ENCODE measurements at regions not wholly inside any gene's neighbourhood (a gene's known extent, or its start where the extent isn't known, plus 50 kb on each side); places are given as distances from the start of the nearest gene placed in this dataset.

DNA sequence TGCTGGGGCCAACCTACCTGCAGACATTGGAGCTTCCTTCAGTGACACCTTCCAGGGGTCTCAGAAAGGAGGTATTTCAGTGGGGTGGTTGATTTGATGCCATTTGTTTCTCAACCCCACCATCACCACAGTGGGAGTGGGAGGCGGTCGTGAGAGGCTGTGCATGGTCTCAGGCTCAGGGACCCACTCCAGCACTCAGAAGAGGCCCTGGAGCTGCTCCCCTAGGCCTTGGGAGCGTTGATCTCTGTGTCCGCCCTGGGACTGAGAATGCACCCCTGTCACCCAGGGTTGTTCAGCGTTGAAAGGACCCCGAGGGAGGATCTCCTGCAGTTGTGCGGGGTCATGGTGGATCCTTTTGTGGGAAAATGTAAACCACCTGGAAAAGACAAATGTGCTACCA is 410.6 kb downstream of the GLRX3 start:
- Histone ChIP-seq H3K4me3 (no peak overlapping the region), H3K4me1 (no peaks in the 10 kb centered on the region), H3K27ac (no peak overlapping the region), H3K4me2 (no peak overlapping the region), H3K9me3 (no peaks in the 10 kb centered on the region)
- DNase-seq (ENCODE audit: low read depth in 1 of 2, low spot score in 1 of 2), result no peak
- CTCF ChIA-PET, result no interaction called here
- ATAC-seq, result no peak
- FAIRE-seq, result no peak
- POLR2A ChIA-PET, result no interaction called here
- 0% methylated on average over 2 of the region's 7 CpGs for WGBS (ENCODE audit: missing lambda C conversion rate)
- TF ChIP-seq RCOR1 (IDR thresholded peaks at IDR 0.05; ENCODE audit: low read depth, low read length) (no peak), NR3C1 (IDR thresholded peaks at IDR 0.05) (no peak), EHF (CRISPR knock-in tag; IDR thresholded peaks at IDR 0.05) (no peak), CBX2 (IDR thresholded peaks at IDR 0.05; ENCODE audit: borderline replicate concordance, low read depth) (no peak), CHD2 (IDR thresholded peaks at IDR 0.05; ENCODE audit: low read length, partially characterized antibody) (no peak), MAFK (IDR thresholded peaks at IDR 0.05; ENCODE audit: partially characterized antibody) (no peak), ZC3H11A (IDR thresholded peaks at IDR 0.05) (no peak), POLR2A (IDR thresholded peaks at IDR 0.05; ENCODE audit: low read length) (no peak), HOXA7 (CRISPR knock-in tag; IDR thresholded peaks at IDR 0.05) (no peak), EP300 (IDR thresholded peaks at IDR 0.05) (no peak), RNF2 (IDR thresholded peaks at IDR 0.05; ENCODE audit: borderline replicate concordance, low read depth) (no peak)
- TF ChIP-seq, protein P1, sequence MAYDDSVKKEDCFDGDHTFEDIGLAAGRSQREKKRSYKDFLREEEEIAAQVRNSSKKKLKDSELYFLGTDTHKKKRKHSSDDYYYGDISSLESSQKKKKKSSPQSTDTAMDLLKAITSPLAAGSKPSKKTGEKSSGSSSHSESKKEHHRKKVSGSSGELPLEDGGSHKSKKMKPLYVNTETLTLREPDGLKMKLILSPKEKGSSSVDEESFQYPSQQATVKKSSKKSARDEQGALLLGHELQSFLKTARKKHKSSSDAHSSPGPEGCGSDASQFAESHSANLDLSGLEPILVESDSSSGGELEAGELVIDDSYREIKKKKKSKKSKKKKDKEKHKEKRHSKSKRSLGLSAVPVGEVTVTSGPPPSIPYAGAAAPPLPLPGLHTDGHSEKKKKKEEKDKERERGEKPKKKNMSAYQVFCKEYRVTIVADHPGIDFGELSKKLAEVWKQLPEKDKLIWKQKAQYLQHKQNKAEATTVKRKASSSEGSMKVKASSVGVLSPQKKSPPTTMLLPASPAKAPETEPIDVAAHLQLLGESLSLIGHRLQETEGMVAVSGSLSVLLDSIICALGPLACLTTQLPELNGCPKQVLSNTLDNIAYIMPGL (CRISPR knock-in tag; IDR thresholded peaks at IDR 0.05; ENCODE audit: borderline replicate concordance), result no peak
- TF ChIP-seq, protein P2, sequence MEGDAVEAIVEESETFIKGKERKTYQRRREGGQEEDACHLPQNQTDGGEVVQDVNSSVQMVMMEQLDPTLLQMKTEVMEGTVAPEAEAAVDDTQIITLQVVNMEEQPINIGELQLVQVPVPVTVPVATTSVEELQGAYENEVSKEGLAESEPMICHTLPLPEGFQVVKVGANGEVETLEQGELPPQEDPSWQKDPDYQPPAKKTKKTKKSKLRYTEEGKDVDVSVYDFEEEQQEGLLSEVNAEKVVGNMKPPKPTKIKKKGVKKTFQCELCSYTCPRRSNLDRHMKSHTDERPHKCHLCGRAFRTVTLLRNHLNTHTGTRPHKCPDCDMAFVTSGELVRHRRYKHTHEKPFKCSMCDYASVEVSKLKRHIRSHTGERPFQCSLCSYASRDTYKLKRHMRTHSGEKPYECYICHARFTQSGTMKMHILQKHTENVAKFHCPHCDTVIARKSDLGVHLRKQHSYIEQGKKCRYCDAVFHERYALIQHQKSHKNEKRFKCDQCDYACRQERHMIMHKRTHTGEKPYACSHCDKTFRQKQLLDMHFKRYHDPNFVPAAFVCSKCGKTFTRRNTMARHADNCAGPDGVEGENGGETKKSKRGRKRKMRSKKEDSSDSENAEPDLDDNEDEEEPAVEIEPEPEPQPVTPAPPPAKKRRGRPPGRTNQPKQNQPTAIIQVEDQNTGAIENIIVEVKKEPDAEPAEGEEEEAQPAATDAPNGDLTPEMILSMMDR (IDR thresholded peaks at IDR 0.05), result no peak
- TF ChIP-seq, protein P3, sequence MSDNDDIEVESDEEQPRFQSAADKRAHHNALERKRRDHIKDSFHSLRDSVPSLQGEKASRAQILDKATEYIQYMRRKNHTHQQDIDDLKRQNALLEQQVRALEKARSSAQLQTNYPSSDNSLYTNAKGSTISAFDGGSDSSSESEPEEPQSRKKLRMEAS (IDR thresholded peaks at IDR 0.05), result no peak

DNA sequence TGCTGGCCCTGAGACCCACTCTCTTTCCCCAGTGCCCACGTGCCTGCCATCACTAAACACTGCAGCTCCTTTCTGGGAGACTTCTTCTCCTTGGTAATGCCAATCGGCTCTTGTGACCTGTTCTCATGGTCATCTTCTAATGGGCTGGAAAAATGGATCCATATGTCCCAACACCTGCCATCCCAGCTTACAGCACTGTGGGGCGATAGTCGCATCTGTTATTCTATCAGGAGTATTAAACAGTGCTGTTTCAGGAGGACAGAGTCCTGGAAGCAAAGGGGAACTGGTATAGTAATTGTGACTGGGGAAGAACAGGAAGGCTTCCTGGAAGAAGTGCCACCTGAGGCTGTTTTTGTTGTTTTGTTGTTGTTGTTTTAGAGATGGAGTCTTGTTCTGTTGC is 411.2 kb downstream of the GLRX3 start:
- POLR2A ChIA-PET, result no interaction called here
- 0 out of 5 replicates have a peak, but pooled peaks of 1 of the 2 experiments have one; percentile 20 for TF ChIP-seq RAD21 (conservative IDR thresholded peaks at IDR 0.05 in 1 of 2, IDR thresholded peaks at IDR 0.05 in 1 of 2)
- no peak for TF ChIP-seq MAZ (IDR thresholded peaks at IDR 0.05; ENCODE audit: borderline replicate concordance, low read depth, low read length)
- H3K4me1 ChIP-seq, result no peaks in the 10 kb centered on the region
- 2% methylated on average over 4 of the region's 4 CpGs for WGBS (ENCODE audit: missing lambda C conversion rate)
- DNase-seq (ENCODE audit: low read depth in 1 of 2, low spot score in 1 of 2) (no peak), FAIRE-seq (no peak), ATAC-seq (peak in 1 of 2 experiments; percentile 33; a peak in 1 of 6 replicates)
- no peak overlapping the region for H3K4me3 ChIP-seq
- no peak overlapping the region for H3K4me2 ChIP-seq
- H3K9me3 ChIP-seq, result no peaks in the 10 kb centered on the region
- no peak overlapping the region for H3K27ac ChIP-seq
- CTCF ChIA-PET, result no interaction called here

DNA sequence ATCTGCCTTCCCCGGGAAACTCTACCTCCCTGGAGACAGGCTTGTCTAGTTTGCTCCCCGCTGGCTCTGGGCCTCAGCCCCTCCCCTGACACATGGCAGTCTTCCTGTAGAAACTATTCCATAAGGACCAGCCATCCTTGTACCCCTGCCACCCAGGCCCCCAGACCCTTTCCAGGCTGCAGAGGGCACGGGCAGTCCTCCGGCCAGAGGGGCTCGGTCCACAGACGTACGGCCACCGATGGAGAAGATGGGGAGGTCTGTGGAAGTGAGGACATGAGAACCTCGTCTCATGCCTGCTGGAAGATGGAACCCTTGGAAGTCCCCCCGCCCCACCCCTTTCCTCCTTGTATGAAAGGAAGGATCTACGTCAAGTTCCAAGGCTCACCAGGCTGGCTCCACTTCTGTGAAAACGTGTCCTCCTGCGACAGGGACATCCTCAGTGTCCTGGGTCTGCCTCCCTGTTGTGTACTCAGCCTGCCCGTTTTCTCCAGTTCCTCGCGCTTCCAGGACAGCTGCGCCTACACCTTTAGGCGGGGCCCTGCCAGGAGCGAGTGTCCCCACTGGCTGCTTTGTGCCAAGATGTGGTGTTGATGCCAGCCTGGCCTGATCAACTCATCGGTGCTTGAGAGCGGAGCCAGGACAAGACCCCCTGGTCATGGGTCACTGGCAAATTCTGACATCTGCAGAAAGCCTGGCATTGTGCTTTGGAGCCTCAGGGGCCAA is 414.9 kb downstream of the GLRX3 start:
- ATAC-seq, result no peak
- no peak overlapping the region for H3K27ac ChIP-seq
- 8% methylated on average over 17 of the region's 21 CpGs for WGBS (ENCODE audit: missing lambda C conversion rate)
- H3K9me3 ChIP-seq, result no peaks in the 10 kb centered on the region
- ChIA-PET CTCF (interaction anchor here (1.3 kb wide), 1 partner anchor 22 kb away, joined by 3 read pairs; no protein-coding TSS in a partner anchor), POLR2A (no interaction called here)
- no peak for FAIRE-seq
- no peak overlapping the region for H3K4me2 ChIP-seq
- no peaks in the 10 kb centered on the region for H3K4me1 ChIP-seq
- no peak overlapping the region for H3K4me3 ChIP-seq
- DNase-seq (ENCODE audit: low read depth in 1 of 2, low spot score in 1 of 2), result no peak
- TF ChIP-seq, protein P4, sequence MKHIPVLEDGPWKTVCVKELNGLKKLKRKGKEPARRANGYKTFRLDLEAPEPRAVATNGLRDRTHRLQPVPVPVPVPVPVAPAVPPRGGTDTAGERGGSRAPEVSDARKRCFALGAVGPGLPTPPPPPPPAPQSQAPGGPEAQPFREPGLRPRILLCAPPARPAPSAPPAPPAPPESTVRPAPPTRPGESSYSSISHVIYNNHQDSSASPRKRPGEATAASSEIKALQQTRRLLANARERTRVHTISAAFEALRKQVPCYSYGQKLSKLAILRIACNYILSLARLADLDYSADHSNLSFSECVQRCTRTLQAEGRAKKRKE (CRISPR knock-in tag; IDR thresholded peaks at IDR 0.05; ENCODE audit: low read depth), result no peak
- TF ChIP-seq JUN (IDR thresholded peaks at IDR 0.05) (no peak), CHD2 (IDR thresholded peaks at IDR 0.05; ENCODE audit: low read length, partially characterized antibody) (no peak), PHF8 (IDR thresholded peaks at IDR 0.05; ENCODE audit: borderline replicate concordance, low read depth) (no peak), ZNF302 (CRISPR knock-in tag; IDR thresholded peaks at IDR 0.05) (no peak), CBX2 (IDR thresholded peaks at IDR 0.05; ENCODE audit: borderline replicate concordance, low read depth) (no peak), ZC3H11A (IDR thresholded peaks at IDR 0.05) (no peak), FOXS1 (CRISPR knock-in tag; IDR thresholded peaks at IDR 0.05) (no peak), FOSL2 (IDR thresholded peaks at IDR 0.05) (no peak), FOSL2 (CRISPR knock-in tag; IDR thresholded peaks at IDR 0.05) (no peak), MYC (IDR thresholded peaks at IDR 0.05; ENCODE audit: borderline replicate concordance, low read length) (no peak), MAZ (IDR thresholded peaks at IDR 0.05; ENCODE audit: borderline replicate concordance, low read depth, low read length) (no peak)
- TF ChIP-seq, protein P5, sequence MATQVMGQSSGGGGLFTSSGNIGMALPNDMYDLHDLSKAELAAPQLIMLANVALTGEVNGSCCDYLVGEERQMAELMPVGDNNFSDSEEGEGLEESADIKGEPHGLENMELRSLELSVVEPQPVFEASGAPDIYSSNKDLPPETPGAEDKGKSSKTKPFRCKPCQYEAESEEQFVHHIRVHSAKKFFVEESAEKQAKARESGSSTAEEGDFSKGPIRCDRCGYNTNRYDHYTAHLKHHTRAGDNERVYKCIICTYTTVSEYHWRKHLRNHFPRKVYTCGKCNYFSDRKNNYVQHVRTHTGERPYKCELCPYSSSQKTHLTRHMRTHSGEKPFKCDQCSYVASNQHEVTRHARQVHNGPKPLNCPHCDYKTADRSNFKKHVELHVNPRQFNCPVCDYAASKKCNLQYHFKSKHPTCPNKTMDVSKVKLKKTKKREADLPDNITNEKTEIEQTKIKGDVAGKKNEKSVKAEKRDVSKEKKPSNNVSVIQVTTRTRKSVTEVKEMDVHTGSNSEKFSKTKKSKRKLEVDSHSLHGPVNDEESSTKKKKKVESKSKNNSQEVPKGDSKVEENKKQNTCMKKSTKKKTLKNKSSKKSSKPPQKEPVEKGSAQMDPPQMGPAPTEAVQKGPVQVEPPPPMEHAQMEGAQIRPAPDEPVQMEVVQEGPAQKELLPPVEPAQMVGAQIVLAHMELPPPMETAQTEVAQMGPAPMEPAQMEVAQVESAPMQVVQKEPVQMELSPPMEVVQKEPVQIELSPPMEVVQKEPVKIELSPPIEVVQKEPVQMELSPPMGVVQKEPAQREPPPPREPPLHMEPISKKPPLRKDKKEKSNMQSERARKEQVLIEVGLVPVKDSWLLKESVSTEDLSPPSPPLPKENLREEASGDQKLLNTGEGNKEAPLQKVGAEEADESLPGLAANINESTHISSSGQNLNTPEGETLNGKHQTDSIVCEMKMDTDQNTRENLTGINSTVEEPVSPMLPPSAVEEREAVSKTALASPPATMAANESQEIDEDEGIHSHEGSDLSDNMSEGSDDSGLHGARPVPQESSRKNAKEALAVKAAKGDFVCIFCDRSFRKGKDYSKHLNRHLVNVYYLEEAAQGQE (IDR thresholded peaks at IDR 0.05), result no peak

Data from A549 (cell line).